T-helper 17 cell (primary cell): ENCODE measurements at regions not wholly inside any gene's neighbourhood (a gene's known extent, or its start where the extent isn't known, plus 50 kb on each side); places are given as distances from the start of the nearest gene placed in this dataset.
A peak's percentile ranks its signal among the peaks of the same experiment; 100 is the strongest.

Experiments used
- ATAC-seq: fragments of 150-1000 bp; cut with Tn5 transposase; 2 replicates; pipeline ENCODE4 v1.10.0; 2021; ENCODE audit warnings: mild to moderate bottlenecking, moderate library complexity
- DNase-seq, 3 donors: peaks; one replicate each; pipeline versions ENCODE4 v3.0.0 to v3.0.0-alpha.2; 2020 to 2021
- H3K9me3 ChIP-seq: one replicate; pipeline ENCODE4 v1.7.0; 2013; ENCODE audit warnings: low read length, mild to moderate bottlenecking; ENCODE audit not compliant: control insufficient read depth, poor library complexity, severe bottlenecking
- H3K27ac Mint-ChIP-seq: one replicate; pipeline ENCODE4 v1.8.0; 2022; ENCODE audit warnings: mild to moderate bottlenecking, moderate library complexity, mixed read lengths
- H3K27me3 Mint-ChIP-seq: one replicate; pipeline ENCODE4 v1.8.0; 2022; ENCODE audit warnings: mixed read lengths
- H3K36me3 Mint-ChIP-seq: one replicate; pipeline ENCODE4 v1.8.0; 2022; ENCODE audit warnings: low read depth, mixed read lengths
- H3K4me1 Mint-ChIP-seq: one replicate; pipeline ENCODE4 v1.8.0; 2022; ENCODE audit warnings: mild to moderate bottlenecking, mixed read lengths
- H3K4me3 Mint-ChIP-seq: one replicate; pipeline ENCODE4 v1.8.0; 2022; ENCODE audit warnings: mild to moderate bottlenecking, moderate library complexity, mixed read lengths

- ATAC-seq (no peak), DNase-seq (no peak)
- Mint-ChIP-seq H3K36me3 (no peaks in the 10 kb centered on the region), H3K27me3 (no peaks in the 10 kb centered on the region), H3K27ac (peak overlapping the region; percentile 39), H3K4me3 (no peak overlapping the region), H3K4me1 (peaks cover 24% of the 10 kb centered on the region)
- H3K9me3 ChIP-seq: no peaks in the 10 kb centered on the region
Observed at GRCh38 chr15:91465696-91466095, 365.6 kb downstream of the SV2B start.

GRCh38 chr15:91468871-91469580, 369.0 kb downstream of the SV2B start:
- DNase-seq: no peak
- Mint-ChIP-seq H3K27me3 (no peaks in the 10 kb centered on the region), H3K4me3 (peak overlapping the region; percentile 9), H3K27ac (peak overlapping the region; percentile 93), H3K36me3 (no peaks in the 10 kb centered on the region), H3K4me1 (peaks cover 39% of the 10 kb centered on the region)
- no peaks in the 10 kb centered on the region for H3K9me3 ChIP-seq
- no peak for ATAC-seq

GRCh38 chr15:91469632-91470567, 369.8 kb downstream of the SV2B start:
- ATAC-seq: peak; percentile 81
- peak overlapping the region; percentile 9 for H3K4me3 Mint-ChIP-seq
- no peaks in the 10 kb centered on the region for H3K36me3 Mint-ChIP-seq
- DNase-seq: peak in 2 of 3 donors; percentile 18 to 50
- H3K9me3 ChIP-seq: no peaks in the 10 kb centered on the region
- H3K27me3 Mint-ChIP-seq: no peaks in the 10 kb centered on the region
- peaks cover 39% of the 10 kb centered on the region for H3K4me1 Mint-ChIP-seq
- peak overlapping the region; percentile 93 for H3K27ac Mint-ChIP-seq

GRCh38 chr15:91471468-91471867, 371.4 kb downstream of the SV2B start:
- H3K9me3 ChIP-seq: no peaks in the 10 kb centered on the region
- peaks cover 39% of the 10 kb centered on the region for H3K4me1 Mint-ChIP-seq
- H3K27ac Mint-ChIP-seq: peak overlapping the region; percentile 49
- H3K27me3 Mint-ChIP-seq: no peaks in the 10 kb centered on the region
- H3K36me3 Mint-ChIP-seq: no peaks in the 10 kb centered on the region
- DNase-seq (no peak), ATAC-seq (no peak)
- peak overlapping the region; percentile 2 for H3K4me3 Mint-ChIP-seq

- Mint-ChIP-seq H3K4me3 (peak overlapping the region; percentile 72), H3K36me3 (peaks cover 2% of the 10 kb centered on the region), H3K4me1 (peaks cover 41% of the 10 kb centered on the region), H3K27ac (peak overlapping the region; percentile 49), H3K27me3 (no peaks in the 10 kb centered on the region)
- ATAC-seq (peak; percentile 75), DNase-seq (no peak)
- no peaks in the 10 kb centered on the region for H3K9me3 ChIP-seq
Observed at GRCh38 chr15:91472316-91472756, 372.3 kb downstream of the SV2B start.

GRCh38 chr15:91473894-91474545, 374.0 kb downstream of the SV2B start:
- Mint-ChIP-seq H3K4me1 (peaks cover 34% of the 10 kb centered on the region), H3K27me3 (no peaks in the 10 kb centered on the region), H3K36me3 (peaks cover 2% of the 10 kb centered on the region), H3K4me3 (peak overlapping the region; percentile 7), H3K27ac (no peak overlapping the region)
- no peak for DNase-seq
- no peaks in the 10 kb centered on the region for H3K9me3 ChIP-seq
- ATAC-seq: no peak

- peaks cover 26% of the 10 kb centered on the region for H3K4me1 Mint-ChIP-seq
- no peak overlapping the region for H3K4me3 Mint-ChIP-seq
- ATAC-seq: no peak
Observed at GRCh38 chr15:91476861-91477260, 376.6 kb upstream of the SLCO3A1 start.

GRCh38 chr15:91478717-91479191, 374.8 kb upstream of the SLCO3A1 start:
- H3K27me3 Mint-ChIP-seq: no peaks in the 10 kb centered on the region
- peaks cover 2% of the 10 kb centered on the region for H3K36me3 Mint-ChIP-seq
- H3K9me3 ChIP-seq: no peaks in the 10 kb centered on the region
- H3K27ac Mint-ChIP-seq: no peak overlapping the region
- DNase-seq (no peak), ATAC-seq (no peak)
- H3K4me3 Mint-ChIP-seq: no peak overlapping the region
- peaks cover 22% of the 10 kb centered on the region for H3K4me1 Mint-ChIP-seq

More at GRCh38 chr15:91476861-91477260, 376.6 kb upstream of the SLCO3A1 start:
- peak overlapping the region; percentile 35 for H3K27ac Mint-ChIP-seq
- DNase-seq: no peak
- H3K36me3 Mint-ChIP-seq: peaks cover 2% of the 10 kb centered on the region
- no peaks in the 10 kb centered on the region for H3K27me3 Mint-ChIP-seq
- no peaks in the 10 kb centered on the region for H3K9me3 ChIP-seq

GRCh38 chr15:91480426-91480825, 373.1 kb upstream of the SLCO3A1 start:
- H3K4me1 Mint-ChIP-seq: peaks cover 31% of the 10 kb centered on the region
- ATAC-seq: no peak

GRCh38 chr15:91482799-91483198, 370.7 kb upstream of the SLCO3A1 start:
- no peaks in the 10 kb centered on the region for H3K9me3 ChIP-seq
- Mint-ChIP-seq H3K4me1 (peaks cover 29% of the 10 kb centered on the region), H3K4me3 (no peak overlapping the region), H3K36me3 (peaks cover 2% of the 10 kb centered on the region), H3K27me3 (no peaks in the 10 kb centered on the region), H3K27ac (peak overlapping the region; percentile 32)
- peak; percentile 79 for ATAC-seq
- no peak for DNase-seq

More at GRCh38 chr15:91480426-91480825, 373.1 kb upstream of the SLCO3A1 start:
- no peaks in the 10 kb centered on the region for H3K9me3 ChIP-seq
- H3K36me3 Mint-ChIP-seq: peaks cover 4% of the 10 kb centered on the region
- H3K27me3 Mint-ChIP-seq: no peaks in the 10 kb centered on the region
- no peak for DNase-seq
- H3K4me3 Mint-ChIP-seq: no peak overlapping the region
- H3K27ac Mint-ChIP-seq: no peak overlapping the region

- no peaks in the 10 kb centered on the region for H3K9me3 ChIP-seq
- no peak for DNase-seq
- H3K4me1 Mint-ChIP-seq: peaks cover 29% of the 10 kb centered on the region
- peak overlapping the region; percentile 5 for H3K4me3 Mint-ChIP-seq
- no peaks in the 10 kb centered on the region for H3K27me3 Mint-ChIP-seq
- peaks cover 2% of the 10 kb centered on the region for H3K36me3 Mint-ChIP-seq
- ATAC-seq: no peak
- no peak overlapping the region for H3K27ac Mint-ChIP-seq
Observed at GRCh38 chr15:91484141-91484540, 369.4 kb upstream of the SLCO3A1 start.

GRCh38 chr15:91488452-91488851, 365.1 kb upstream of the SLCO3A1 start:
- Mint-ChIP-seq H3K27ac (no peak overlapping the region), H3K27me3 (peaks cover 4% of the 10 kb centered on the region), H3K4me3 (no peak overlapping the region), H3K4me1 (peaks cover 12% of the 10 kb centered on the region), H3K36me3 (peaks cover 7% of the 10 kb centered on the region)
- no peak for DNase-seq
- no peak for ATAC-seq
- no peaks in the 10 kb centered on the region for H3K9me3 ChIP-seq

- peaks cover 5% of the 10 kb centered on the region for H3K36me3 Mint-ChIP-seq
- ATAC-seq: no peak
- no peak overlapping the region for H3K4me3 Mint-ChIP-seq
- peaks cover 4% of the 10 kb centered on the region for H3K27me3 Mint-ChIP-seq
- DNase-seq: no peak
- no peak overlapping the region for H3K27ac Mint-ChIP-seq
- no peaks in the 10 kb centered on the region for H3K4me1 Mint-ChIP-seq
- no peaks in the 10 kb centered on the region for H3K9me3 ChIP-seq
Observed at GRCh38 chr15:91490211-91490610, 363.3 kb upstream of the SLCO3A1 start.
